GF-D8 (cell line): ENCODE measurements at regions not wholly inside any gene's neighbourhood (a gene's known extent, or its start where the extent isn't known, plus 50 kb on each side); places are given as distances from the start of the nearest gene placed in this dataset.

Experiments used
- DNase-seq: peaks from one replicate; lab custom pipeline; 2025; lab: John Stamatoyannopoulos, UW

GRCh38 chr14:53549956-53550355, 396.8 kb upstream of the DDHD1 start:
- no peak for DNase-seq

DNA sequence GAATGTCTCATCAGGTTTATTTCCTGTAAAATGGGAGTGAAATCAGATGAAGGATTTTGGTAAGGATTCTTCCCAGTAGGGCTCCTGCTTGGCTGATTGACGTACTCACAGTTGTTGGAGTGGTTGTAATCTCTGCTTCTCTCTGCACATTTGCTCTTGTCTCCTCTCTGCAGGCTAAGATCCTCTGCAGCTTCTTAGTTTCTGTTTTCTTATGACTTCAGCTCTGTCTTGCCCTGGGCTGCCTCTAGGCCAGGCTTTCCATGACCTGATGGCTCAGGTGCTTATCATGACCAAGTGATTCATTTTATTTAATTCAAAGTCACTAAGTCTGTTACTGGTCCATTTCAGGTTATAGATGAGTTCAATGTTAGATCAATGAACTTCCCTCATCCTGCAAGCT, 394.5 kb upstream of the DDHD1 start:
- DNase-seq, result no peak

GRCh38 chr14:53545217-53545616, 392.1 kb upstream of the DDHD1 start:
- no peak for DNase-seq

DNA sequence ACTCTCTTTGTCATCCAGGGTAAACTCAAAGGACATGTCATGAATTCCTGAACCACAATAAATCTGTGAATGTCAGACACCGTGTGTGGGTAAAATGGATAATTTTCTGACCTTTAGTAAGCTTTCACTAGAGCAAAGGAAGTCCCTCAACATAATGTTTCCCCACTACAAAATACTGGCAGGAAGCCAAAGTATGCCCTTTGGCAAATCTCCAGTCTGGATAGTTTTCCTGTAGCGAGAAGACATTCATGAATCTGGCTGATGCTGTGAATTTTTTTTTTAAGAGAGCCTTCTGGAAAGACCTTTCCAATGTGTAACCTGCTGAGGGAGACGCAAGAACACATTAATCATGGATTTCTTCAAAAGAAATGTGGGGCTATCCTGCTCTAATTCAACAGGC, 389.6 kb upstream of the DDHD1 start:
- DNase-seq, result no peak

GRCh38 chr14:53541411-53541810, 388.3 kb upstream of the DDHD1 start:
- DNase-seq, result no peak

GRCh38 chr14:53539489-53540126, 386.5 kb upstream of the DDHD1 start:
- no peak for DNase-seq

DNA sequence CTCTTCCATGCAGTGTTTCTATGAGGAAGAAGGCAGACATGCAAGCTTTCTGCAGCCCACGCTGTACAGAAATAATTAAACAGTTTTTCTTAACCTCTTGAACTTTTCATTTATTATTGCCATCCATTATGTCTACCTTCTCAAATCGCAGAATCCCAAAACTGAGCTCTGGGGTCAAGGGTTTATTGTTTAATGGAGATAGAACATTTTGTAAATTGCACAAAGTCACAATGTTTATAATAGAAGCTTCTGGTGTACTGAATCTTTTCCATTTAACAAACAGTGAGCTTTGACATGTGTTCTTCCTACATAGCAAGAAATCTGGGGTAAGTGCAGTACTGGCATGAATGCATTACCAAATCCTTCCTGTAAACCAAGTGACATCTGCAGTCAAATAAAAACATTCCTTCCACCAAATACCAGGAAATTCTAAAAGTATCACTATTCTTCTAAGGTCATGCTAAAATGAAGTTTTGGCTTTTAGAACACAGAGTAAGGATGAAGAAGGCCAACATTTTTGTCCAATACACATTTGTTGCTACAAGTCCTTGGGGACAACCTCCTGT, 385.3 kb upstream of the DDHD1 start:
- DNase-seq, result no peak

GRCh38 chr14:53537422-53538315, 384.5 kb upstream of the DDHD1 start:
- DNase-seq, result no peak

- DNase-seq, result no peak
Observed at GRCh38 chr14:53536446-53536845, 383.3 kb upstream of the DDHD1 start.

GRCh38 chr14:53534841-53535240, 381.7 kb upstream of the DDHD1 start:
- DNase-seq, result no peak

DNA sequence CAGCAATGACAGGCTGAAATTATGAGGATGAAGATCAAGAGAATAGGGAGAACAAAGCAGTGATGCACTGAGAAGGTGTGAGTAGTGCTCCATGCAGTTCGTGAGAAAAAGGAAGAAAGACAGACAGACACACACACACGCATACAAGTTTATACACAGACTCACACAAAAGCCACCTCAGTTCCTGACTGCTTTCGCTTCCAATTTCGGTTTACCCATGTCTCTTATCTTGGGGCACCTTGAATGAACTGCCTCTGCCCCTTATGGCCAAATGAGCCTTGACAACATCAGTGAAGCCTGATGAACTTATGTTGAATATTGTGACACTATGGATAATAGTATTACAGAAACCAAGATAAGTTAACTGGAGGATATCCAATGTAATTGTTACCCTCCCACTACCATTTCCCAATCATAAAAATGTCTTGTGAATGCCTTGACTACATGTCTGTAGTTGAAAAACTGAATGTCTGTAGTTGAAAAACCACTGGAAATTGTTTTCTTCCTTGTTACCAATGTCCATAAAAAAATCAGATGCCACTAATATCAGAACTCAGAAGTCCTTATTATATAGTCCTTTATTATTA, 380.4 kb upstream of the DDHD1 start:
- DNase-seq, result no peak

- no peak for DNase-seq
Observed at GRCh38 chr14:53532853-53533252, 379.7 kb upstream of the DDHD1 start.

DNA sequence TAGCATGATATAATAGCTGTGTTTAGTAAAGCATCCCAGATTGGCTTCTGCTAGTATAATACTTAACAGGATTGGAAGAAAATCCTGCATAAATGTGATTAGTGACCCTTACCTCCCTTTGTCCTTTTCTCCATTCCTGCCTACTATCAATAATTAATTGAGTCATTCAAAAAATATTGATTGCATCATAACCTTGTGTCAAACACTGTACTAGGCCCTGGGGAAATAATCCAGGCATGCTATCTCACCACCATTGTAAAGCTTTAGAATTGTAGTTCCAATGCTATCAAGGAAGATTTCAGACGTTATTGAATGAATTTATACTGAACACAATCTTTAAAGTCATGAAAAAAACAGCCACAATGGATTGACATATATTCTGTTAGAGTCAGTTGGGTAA, 378.6 kb upstream of the DDHD1 start:
- no peak for DNase-seq

DNA sequence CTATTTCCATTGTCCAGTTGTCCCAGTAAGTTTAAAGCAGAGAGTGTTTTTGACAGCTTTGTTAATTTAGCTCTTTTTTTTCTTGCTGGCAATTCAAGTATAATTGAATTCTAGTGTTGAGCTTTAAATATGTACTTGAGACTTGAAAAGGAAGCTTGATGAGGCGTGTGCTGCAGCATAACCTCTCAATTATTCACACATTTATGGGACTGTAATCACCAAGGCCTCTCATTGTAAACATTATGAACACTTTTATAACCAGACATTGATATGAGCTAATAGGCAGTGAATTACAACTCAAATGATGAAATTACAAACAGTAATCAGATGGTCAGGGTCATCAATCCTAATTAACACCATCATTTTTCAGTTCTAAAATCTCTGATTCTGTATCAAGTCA, 378.0 kb upstream of the DDHD1 start:
- DNase-seq, result no peak

- no peak for DNase-seq
Observed at GRCh38 chr14:53529519-53529918, 376.4 kb upstream of the DDHD1 start.

DNA sequence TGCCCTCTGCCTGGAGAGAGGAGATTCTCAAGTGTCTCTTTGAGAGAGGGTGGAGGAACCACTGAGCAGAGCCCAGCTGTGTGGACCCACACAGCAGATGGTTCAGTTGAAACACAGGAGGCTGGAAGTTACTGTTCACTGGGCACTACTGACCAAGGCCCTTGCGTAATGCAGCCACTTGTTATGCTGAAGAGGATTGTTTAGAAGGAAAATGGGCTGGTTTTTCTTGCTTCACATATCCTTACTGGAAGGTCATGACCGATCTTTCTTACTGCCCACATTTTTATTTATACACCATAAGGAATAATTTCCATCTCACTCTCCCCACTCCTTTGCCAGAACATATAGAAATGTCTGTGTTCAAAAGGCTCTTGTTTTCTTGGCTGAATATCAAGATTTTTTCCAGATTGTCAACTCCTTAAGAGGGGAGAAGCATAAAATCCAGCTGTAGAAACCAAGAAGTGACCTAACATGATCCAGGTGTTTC, 375.1 kb upstream of the DDHD1 start:
- DNase-seq, result no peak

GRCh38 chr14:53526200-53526599, 373.1 kb upstream of the DDHD1 start:
- no peak for DNase-seq

GRCh38 chr14:53525608-53526007, 372.5 kb upstream of the DDHD1 start:
- DNase-seq, result no peak

DNA sequence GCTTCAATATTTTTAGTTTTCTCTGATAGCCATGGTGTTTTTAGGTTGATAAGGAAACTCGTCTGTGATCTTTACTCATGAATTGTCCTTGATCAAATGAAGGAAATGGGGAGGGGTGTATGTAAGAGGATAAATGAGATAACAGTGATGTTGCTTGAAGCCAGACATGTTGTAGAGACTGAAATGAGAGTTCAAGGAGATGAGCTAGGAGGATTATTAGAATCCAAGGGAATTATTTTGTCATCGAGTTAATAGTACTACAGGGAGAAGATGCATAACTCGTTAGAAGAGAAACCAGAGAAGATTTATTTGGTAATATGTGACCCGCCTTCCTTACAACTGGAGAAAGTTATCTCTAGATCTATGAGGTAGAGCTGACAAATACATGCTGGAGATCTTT, 371.3 kb upstream of the DDHD1 start:
- DNase-seq, result no peak

DNA sequence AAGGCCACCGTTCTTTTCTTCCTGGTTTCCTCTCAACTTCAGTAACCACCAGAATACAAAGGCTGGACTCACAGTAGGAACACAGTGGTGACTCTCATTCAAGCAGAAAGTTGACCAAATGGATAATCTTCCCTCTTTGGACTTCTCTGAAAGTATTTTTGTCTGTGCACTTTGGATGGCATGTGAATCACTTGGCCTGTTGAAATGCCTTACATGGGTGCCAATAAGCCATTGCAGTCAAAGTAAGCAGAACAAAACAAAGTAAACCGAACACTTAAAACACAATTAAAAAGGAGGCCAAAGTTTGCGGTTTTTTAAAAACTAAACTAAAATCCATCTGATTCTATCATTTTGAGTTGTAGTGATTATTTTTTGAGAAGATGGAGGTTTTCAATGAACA, 370.1 kb upstream of the DDHD1 start:
- no peak for DNase-seq

- DNase-seq, result no peak
Observed at GRCh38 chr14:53520078-53520928, 367.2 kb upstream of the DDHD1 start.

DNA sequence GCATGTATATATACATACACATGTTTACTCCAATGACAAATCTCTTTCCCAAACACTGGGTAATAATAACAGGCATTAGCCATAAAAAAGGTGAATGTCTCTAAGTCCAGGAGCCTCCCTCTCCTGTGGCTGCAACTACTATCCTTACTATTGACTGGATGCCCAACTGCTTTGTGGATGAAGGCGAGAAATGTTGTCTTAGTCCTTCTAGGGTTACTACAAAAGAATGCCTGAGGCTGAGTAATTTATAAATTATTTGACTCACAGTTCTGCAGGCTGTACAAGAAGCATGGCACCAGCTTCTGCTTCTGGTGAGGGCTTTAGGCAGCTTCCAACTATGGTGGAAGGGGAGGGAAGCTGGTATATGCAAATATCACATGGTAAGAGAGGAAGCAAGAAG, 366.0 kb upstream of the DDHD1 start:
- DNase-seq, result no peak
